ENCODE measurements at regions not wholly inside any gene's neighbourhood (a gene's known extent, or its start where the extent isn't known, plus 50 kb on each side); places are given as distances from the start of the nearest gene placed in this dataset.
A peak's percentile ranks its signal among the peaks of the same experiment; 100 is the strongest.

GRCh38 chr1:47555841-47556560, 118.2 kb downstream of the FOXD2 start:
- peak; percentile 17 for DNase-seq

DNA sequence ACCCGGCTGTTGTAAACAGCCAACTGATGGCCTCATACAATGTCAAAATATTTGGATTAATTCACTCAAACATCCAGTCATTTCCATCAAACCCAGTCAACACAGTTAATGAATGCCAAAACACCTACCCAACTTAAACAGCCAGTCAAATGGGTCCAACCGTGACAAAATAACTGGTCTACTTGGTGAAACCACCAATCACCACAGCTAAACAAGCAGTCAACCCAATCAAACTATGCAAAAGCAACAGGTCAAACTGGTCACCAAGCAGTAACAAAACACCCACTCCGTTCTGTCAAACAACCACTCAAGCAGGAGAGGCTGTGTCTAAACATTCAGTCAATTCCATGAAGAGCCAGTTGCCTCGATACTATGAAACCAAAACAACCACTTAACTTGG, 119.2 kb downstream of the FOXD2 start:
- DNase-seq = no peak

GRCh38 chr1:47558601-47559593, 121.1 kb downstream of the FOXD2 start:
- no peak for DNase-seq

DNA sequence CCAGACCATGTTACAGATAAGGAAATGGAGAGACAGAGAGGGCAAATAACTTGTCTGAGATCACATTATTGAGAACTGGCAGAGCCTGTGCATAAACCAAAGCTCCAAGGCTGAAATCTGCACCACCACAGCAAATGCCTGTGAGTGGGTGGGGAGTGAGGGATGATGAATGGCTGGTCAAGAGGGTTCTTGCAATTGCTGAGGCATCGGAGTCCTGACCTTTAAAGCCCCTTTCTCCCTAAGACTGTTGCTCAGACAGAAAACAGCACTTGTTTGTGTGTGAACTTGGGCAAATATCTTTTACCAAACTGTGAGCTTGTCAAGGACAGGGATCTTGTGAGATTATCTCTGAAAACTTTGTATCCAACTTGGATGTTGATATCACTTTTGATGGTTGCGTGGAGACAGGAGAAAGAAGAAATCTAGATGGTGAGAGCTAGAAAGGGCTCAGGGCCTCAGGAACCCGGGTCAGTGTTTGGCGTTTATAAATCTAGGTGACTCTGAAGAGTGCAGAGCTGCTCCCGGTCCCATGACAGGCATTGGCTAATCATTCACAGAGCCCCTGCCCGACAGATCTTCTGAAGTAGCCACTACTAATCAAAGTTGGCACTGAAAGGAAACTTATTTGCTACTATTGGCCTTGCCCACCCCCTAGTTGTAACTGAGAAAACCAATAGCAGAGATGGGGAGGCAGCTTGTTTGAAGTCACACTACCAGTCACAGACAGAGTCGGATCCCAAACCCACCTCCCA, 122.3 kb downstream of the FOXD2 start:
- DNase-seq = no peak

- DNase-seq = peak; percentile 20
Measured at GRCh38 chr1:47561523-47562007, 123.7 kb downstream of the FOXD2 start.

GRCh38 chr1:47562147-47562546, 124.3 kb downstream of the FOXD2 start:
- no peak for DNase-seq

GRCh38 chr1:47562799-47563198, 125.0 kb downstream of the FOXD2 start:
- DNase-seq = no peak

DNA sequence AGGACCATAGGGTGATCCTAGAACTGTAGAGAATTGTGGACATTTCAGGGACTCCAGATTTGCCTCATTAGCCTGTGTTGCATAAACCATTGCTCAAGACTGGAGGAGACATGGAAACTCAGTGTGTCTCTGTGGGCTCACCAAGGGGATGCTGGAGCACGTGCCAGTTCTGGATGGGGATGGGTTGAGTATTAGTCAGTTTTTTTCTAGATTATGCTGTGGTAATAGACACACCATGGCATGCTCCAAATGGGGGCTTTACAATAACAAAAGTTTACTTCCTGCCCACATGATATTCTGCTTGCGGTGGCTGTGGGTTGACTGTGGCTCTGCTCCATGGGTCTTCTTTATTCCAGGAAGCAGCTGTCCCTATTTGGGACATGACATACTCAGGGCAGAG, 125.4 kb downstream of the FOXD2 start:
- no peak for DNase-seq

DNA sequence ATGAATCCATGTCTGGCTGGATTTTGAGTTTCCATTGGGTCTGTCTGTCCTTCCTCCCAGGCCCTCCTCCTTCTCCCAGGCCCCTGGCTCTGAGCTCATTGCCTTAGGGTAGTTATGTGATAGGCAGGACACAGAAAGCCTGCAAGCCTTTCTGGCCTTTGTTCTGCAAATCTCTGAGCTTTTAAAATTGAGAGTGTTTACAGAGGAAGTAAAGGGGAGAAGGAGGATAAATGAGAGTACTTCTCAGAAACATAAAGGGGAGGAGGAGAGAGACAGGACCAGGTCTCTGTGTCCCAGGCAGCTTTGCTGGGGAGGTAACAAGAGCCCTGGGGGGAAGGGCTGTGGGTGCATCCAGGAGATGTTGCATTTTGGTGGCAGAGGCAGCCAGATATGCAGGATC, 126.7 kb downstream of the FOXD2 start:
- DNase-seq = no peak

- no peak for DNase-seq
Measured at GRCh38 chr1:47565092-47565491, 127.2 kb downstream of the FOXD2 start.

GRCh38 chr1:47565676-47566075, 127.8 kb downstream of the FOXD2 start:
- no peak for DNase-seq

DNA sequence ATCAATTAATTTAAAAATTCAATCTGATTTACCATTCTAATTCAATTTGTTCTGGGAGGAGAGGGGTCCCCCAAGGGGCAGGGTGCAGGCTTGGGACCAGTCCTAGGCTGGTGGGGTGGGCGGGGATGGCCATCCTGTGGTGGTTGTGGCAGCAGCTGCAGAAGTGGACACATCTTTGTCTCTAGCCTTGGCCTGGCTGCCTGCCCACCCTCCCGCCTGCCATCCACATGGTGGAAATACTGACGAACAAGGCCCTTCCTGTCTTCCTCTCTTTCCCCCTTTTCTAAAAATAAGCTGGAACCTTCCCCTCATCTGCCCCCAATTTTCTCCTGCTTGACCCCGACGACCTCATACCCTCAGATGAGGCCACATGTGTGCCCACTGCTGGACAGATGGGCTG, 130.9 kb downstream of the FOXD2 start:
- DNase-seq = no peak

DNA sequence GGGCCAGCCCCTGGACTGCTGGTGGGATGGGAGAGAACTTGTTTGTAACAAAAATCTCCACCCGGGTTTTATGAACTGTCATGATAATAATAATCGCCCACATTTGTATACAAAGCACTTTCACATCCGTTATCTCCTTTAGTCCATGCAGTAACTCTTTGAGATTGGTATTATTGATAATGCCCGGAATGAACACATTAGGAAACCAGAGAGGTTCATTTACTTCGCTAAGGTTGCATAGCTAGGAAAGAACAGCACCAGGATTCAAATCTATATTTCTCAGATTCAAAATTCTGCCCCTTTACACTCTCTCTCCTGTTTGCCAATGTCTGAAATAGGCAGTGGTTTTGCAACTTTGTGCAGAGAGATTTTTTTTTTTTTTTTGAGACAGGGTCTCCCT, 131.4 kb downstream of the FOXD2 start:
- no peak for DNase-seq

DNA sequence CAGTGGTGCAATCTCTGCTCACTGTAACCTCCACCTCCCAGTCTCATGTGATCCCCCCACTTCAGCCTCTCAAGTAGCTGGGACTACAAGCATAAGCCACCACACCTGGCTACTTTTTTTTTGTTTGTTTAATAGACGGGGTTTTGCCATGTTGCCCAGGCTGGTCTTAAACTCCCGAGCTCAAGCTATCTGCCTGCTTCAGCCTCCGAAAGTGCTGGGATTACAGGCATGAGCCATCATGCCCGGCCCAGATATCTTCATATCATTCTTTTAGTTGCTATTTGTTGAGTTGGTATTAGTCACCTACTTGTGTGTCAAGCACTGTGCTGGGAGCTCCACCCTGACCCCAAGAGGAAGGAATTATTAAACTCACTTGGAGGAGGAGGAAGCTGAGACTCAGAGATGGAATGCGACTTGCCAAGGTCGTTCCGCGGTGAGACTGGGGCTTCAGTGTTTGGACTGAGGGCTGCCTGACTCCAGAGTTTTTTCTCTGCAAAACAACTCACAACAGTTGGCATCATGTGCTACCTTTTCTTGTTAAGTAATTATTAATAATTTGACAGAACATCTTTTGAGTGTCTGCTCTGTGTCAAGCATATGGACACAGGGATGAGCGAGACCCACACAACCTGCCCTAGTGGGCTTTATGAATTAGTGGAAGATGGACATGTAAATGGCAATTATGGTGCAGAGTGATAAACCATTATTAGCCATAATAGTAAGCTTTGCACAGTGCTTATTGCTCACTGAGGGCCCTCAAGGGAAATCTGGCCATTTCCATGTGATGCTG, 132.0 kb downstream of the FOXD2 start:
- DNase-seq = peak; percentile 94

DNA sequence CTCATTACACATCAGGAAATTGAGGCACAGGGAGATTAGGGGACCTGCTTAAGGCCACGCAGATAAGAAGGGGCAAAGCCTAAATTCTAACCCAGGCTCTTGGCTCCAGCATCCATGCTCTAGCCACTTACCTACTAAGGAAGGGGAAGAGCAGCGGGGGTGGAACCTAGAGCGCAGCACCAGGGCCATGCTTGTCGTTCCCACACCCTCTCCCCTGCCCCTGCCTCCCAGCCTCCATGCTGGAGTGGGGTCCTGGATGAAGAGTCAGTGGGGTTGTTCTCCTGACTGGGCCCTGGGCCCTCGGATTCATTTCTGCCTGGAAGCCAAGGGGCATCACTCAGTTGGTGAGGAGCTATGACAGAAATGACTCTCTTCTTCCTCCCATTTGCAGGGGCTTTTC, 133.3 kb downstream of the FOXD2 start:
- DNase-seq = no peak

GRCh38 chr1:47571952-47572351, 134.1 kb downstream of the FOXD2 start:
- no peak for DNase-seq

DNA sequence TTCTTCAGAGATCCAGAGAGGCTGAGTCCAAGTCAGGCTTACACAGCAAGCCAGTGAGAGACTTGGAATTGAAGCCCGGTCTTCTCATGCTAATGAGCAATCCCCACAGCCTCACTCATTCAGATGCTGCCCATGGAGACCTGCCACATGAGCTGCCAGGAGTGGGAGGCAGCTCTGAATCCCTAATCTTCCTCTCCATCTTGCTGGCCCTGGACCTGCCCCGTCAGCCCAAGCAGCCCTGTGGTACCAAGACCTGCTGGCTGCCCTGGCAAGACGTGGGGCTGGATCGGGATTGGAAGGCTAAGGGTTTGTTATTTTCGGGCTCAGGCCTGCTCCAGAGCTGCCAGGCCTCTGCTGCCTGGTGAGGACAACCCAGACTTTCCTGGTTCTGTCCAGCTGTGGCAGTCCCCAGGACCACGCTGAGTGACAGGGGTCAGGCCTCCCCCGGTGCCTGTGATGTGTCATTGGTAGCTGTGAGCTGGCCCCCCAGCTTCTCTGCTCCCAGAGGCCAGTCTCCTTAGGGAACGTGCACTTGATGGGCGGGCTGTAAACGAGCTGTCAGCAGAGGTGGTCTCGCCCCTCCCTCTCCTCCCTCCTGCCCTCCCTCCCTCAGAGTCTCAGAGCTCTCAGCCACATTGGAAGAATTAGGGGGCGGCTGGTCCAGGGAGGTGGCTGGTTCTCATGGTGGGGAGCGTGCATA, 135.0 kb downstream of the FOXD2 start:
- no peak for DNase-seq

DNA sequence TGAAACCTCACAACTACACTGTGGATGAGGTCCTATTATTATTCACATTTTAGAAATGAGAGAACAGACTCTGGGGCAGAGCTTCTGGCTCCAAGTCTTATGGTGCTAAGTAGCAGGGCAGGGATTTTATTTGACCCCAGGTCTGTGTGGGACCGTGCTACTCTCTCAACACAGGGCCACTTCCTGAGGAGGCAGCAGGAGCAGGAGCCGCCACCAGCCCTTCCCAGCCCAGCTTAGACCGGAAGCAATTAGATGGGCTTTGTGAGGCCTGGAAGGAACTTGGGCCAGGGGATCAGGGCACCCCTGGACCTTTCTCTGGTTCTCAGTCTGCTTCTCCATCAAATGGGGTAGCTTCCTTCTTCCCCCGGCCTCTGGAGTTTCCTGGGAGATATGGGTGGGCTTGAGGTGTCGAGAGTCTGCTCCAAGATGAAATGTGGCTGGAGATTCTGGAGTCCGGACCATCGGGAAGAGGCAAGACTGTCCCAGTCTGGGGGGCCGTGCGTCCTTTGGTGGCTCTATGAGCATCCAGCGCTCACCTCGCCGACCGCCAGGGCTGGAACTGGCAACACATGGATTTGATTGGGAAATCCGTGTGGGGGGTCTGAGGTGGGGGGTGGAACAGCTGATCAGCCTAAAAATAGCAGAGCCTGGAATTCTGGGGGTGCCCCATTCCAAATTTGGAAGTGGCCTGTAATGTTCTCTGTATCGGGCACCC, 136.8 kb downstream of the FOXD2 start:
- DNase-seq = no peak

DNA sequence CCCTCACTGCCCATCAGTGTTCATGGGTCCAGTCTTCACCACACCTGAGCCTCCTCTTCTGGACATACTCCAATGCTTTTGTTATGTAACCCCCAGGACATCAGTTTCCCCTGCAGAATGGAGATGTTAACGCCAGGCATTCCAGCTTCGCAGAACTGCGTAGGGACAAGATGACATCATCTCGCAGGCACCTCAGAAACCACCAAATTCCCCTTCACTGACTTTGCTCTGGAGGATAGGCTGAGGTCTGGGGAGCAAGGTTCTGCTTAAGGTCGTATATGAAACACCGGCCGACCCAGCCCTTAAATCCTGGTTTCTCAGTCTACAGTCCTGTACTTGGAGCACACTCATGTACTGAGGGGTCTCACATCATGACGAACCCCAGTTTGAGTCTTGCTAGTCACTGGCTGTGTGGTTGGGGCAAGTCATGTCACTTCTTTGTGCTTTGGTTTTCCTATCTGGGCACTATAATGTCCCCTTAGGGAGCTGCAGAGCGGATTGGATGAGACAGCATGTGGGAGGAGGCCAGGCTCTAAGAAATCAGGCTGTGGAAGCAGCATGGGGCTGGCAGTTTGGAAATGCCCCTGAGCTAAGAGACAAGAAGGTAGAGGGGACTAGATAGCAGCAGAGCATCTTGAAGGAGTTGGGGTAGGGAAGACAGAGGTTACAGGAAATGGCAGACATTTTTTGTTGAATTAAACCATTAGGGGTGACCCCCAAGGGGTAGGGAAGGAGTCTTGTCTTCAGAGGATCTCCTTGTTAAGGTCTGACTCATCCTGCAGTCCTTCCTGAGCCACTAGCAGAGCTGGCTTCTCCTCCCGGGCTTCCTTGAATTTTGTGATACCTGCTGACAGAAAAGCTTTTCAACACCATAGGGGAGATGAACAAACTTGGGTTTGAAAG, 138.3 kb downstream of the FOXD2 start:
- DNase-seq = peak; percentile 79

DNA sequence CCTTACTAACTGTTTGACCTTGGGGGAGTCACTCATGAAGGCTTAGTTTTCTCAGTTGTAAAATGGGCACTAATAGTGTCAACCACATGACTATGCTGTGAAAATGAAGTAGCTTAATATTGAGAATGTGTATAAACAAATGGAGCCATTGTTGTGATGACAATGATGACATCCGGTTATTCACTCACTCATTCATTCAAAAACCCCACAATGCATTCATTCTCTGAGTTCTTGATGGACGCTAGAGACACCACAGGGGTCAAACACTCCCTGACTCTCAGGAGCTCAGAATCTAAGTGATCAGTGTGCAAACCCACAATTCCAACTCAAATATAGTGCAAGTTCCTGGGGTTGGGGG, 138.9 kb downstream of the FOXD2 start:
- no peak for DNase-seq

Measured in fibroblast of skin of right quadriceps (primary cell).